ENCODE measurements at regions not wholly inside any gene's neighbourhood (a gene's known extent, or its start where the extent isn't known, plus 50 kb on each side); places are given as distances from the start of the nearest gene placed in this dataset.

- no peak for TF ChIP-seq CTCF (IDR thresholded peaks at IDR 0.05)
- no peak for TF ChIP-seq POLR2A (IDR thresholded peaks at IDR 0.05)
Observed at GRCh38 chr4:30181918-30182317, 538.3 kb upstream of the PCDH7 start.
